ENCODE measurements at regions not wholly inside any gene's neighbourhood (a gene's known extent, or its start where the extent isn't known, plus 50 kb on each side); places are given as distances from the start of the nearest gene placed in this dataset.

- DNase-seq, result peak; percentile 55 to 60
- Histone ChIP-seq H3K27me3 (no peaks in the 10 kb centered on the region), H3K4me3 (replicated peaks in 1 of 3) (no peak overlapping the region), H3K36me3 (no peaks in the 10 kb centered on the region), H3K9me3 (no peaks in the 10 kb centered on the region), H3K4me1 (peaks cover 11 to 24% of the 10 kb centered on the region in 2 donors), H3K27ac (peak overlapping the region; percentile 41 to 54 (median 43))
- WGBS, 2 donors, result 52 to 63% methylated on average over 9 of the region's 9 CpGs
- intact Hi-C loops (cut with DNase I), result no loop called here
- TF ChIP-seq CTCF (IDR thresholded peaks at IDR 0.05) (no peak), POLR2A (IDR thresholded peaks at IDR 0.05) (no peak)
These were observed 129.2 kb downstream of the FHDC1 start for GRCh38 chr4:153065276-153065675.

- WGBS, 2 donors, result 18 to 25% methylated on average over 1 of the region's 1 CpG
- Histone ChIP-seq H3K36me3 (no peaks in the 10 kb centered on the region), H3K4me1 (peaks cover 11 to 24% of the 10 kb centered on the region in 2 donors), H3K27ac (peak overlapping the region; percentile 31 to 74 (median 73)), H3K9me3 (no peaks in the 10 kb centered on the region), H3K27me3 (no peaks in the 10 kb centered on the region), H3K4me3 (replicated peaks in 1 of 3) (no peak overlapping the region)
- TF ChIP-seq CTCF (IDR thresholded peaks at IDR 0.05) (no peak), POLR2A (IDR thresholded peaks at IDR 0.05) (no peak)
- intact Hi-C loops (cut with DNase I), result no loop called here
- DNase-seq, result peak; percentile 79 to 80
These were observed 131.3 kb downstream of the FHDC1 start for GRCh38 chr4:153067376-153067775.

GRCh38 chr4:153068751-153069150 is 132.6 kb downstream of the FHDC1 start:
- intact Hi-C loops (cut with DNase I), result no loop called here
- TF ChIP-seq CTCF (IDR thresholded peaks at IDR 0.05) (no peak), POLR2A (IDR thresholded peaks at IDR 0.05) (no peak)

GRCh38 chr4:153071958-153072598 is 132.2 kb upstream of the TRIM2 start:
- Histone ChIP-seq H3K27ac (no peak overlapping the region), H3K27me3 (no peaks in the 10 kb centered on the region), H3K9me3 (no peaks in the 10 kb centered on the region), H3K36me3 (no peaks in the 10 kb centered on the region), H3K4me3 (replicated peaks in 1 of 3) (no peak overlapping the region), H3K4me1 (peaks cover 2 to 8% of the 10 kb centered on the region in 2 donors)
- TF ChIP-seq POLR2A (IDR thresholded peaks at IDR 0.05) (no peak), CTCF (IDR thresholded peaks at IDR 0.05) (no peak)
- intact Hi-C loops (cut with DNase I), result no loop called here
- DNase-seq, result no peak

More at GRCh38 chr4:153068751-153069150, 132.6 kb downstream of the FHDC1 start:
- Histone ChIP-seq H3K9me3 (no peaks in the 10 kb centered on the region), H3K36me3 (no peaks in the 10 kb centered on the region), H3K27me3 (no peaks in the 10 kb centered on the region), H3K27ac (no peak overlapping the region), H3K4me1 (peaks cover 11 to 24% of the 10 kb centered on the region in 2 donors), H3K4me3 (replicated peaks in 1 of 3) (no peak overlapping the region)
- 94% methylated on average over 7 of the region's 7 CpGs for WGBS, 2 donors
- no peak for DNase-seq

GRCh38 chr4:153072661-153073060 is 131.6 kb upstream of the TRIM2 start:
- intact Hi-C loops (cut with DNase I), result no loop called here
- H3K4me1 ChIP-seq, result peaks cover 0 to 2% of the 10 kb centered on the region in 2 donors

More at GRCh38 chr4:153072661-153073060, 131.6 kb upstream of the TRIM2 start:
- TF ChIP-seq CTCF (IDR thresholded peaks at IDR 0.05), result no peak
- TF ChIP-seq POLR2A (IDR thresholded peaks at IDR 0.05), result no peak
- no peaks in the 10 kb centered on the region for H3K27me3 ChIP-seq
- H3K9me3 ChIP-seq, result no peaks in the 10 kb centered on the region
- no peak for DNase-seq
- H3K27ac ChIP-seq, result no peak overlapping the region
- H3K4me3 ChIP-seq (replicated peaks in 1 of 3), result no peak overlapping the region
- no peaks in the 10 kb centered on the region for H3K36me3 ChIP-seq

All from thyroid gland (tissue), 4 donors.